ENCODE measurements at regions not wholly inside any gene's neighbourhood (a gene's known extent, or its start where the extent isn't known, plus 50 kb on each side); places are given as distances from the start of the nearest gene placed in this dataset.

GRCh38 chr6:14786455-14786854, 459.4 kb upstream of the JARID2 start:
- TF ChIP-seq, protein P1, sequence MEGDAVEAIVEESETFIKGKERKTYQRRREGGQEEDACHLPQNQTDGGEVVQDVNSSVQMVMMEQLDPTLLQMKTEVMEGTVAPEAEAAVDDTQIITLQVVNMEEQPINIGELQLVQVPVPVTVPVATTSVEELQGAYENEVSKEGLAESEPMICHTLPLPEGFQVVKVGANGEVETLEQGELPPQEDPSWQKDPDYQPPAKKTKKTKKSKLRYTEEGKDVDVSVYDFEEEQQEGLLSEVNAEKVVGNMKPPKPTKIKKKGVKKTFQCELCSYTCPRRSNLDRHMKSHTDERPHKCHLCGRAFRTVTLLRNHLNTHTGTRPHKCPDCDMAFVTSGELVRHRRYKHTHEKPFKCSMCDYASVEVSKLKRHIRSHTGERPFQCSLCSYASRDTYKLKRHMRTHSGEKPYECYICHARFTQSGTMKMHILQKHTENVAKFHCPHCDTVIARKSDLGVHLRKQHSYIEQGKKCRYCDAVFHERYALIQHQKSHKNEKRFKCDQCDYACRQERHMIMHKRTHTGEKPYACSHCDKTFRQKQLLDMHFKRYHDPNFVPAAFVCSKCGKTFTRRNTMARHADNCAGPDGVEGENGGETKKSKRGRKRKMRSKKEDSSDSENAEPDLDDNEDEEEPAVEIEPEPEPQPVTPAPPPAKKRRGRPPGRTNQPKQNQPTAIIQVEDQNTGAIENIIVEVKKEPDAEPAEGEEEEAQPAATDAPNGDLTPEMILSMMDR (conservative IDR thresholded peaks at IDR 0.05; ENCODE audit: low read length) = no peak
- no peak for TF ChIP-seq EZH2phosphoT487 (IDR thresholded peaks at IDR 0.05; ENCODE audit: borderline replicate concordance, low read depth, low read length)
